GM23248 (cell line): ENCODE measurements at regions not wholly inside any gene's neighbourhood (a gene's known extent, or its start where the extent isn't known, plus 50 kb on each side); places are given as distances from the start of the nearest gene placed in this dataset.
A peak's percentile ranks its signal among the peaks of the same experiment; 100 is the strongest.

Experiments
- DNase-seq: peaks from one replicate; pipeline ENCODE4 v3.0.0-alpha.2; 2015
- H2AFZ ChIP-seq: fragments of 200-600 bp; sonication (generic); 2 replicates; pipeline ENCODE4 v1.6.1; 2016; ENCODE audit warnings: antibody characterized with exemption
- H3F3A ChIP-seq: fragments of 200-600 bp; sonication (generic); 2 replicates; pipeline ENCODE4 v1.6.1; 2016; ENCODE audit warnings: mild to moderate bottlenecking, antibody characterized with exemption, mixed run types; ENCODE audit not compliant: insufficient read depth
- H3K27ac ChIP-seq: fragments of 200-600 bp; sonication (generic); 2 replicates; pipeline ENCODE4 v1.5.1; 2016; ENCODE audit warnings: mild to moderate bottlenecking
- H3K27me3 ChIP-seq: fragments of 200-600 bp; sonication (generic); replicated peaks from 2 replicates; pipeline ENCODE4 v1.6.1; 2016; ENCODE audit warnings: mild to moderate bottlenecking; ENCODE audit not compliant: insufficient read depth
- H3K36me3 ChIP-seq: fragments of 200-600 bp; sonication (generic); 2 replicates; pipeline ENCODE4 v1.6.1; 2016; ENCODE audit warnings: low read depth, mild to moderate bottlenecking
- H3K4me1 ChIP-seq: fragments of 200-600 bp; sonication (generic); 2 replicates; pipeline ENCODE4 v1.6.1; 2016; ENCODE audit warnings: mild to moderate bottlenecking; ENCODE audit not compliant: insufficient read depth
- H3K4me2 ChIP-seq: fragments of 200-600 bp; sonication (generic); one replicate; pipeline ENCODE4 v1.6.1; 2016; ENCODE audit warnings: mild to moderate bottlenecking; ENCODE audit not compliant: unreplicated experiment
- H3K4me3 ChIP-seq: fragments of 200-600 bp; sonication (generic); 2 replicates; pipeline ENCODE4 v1.5.1; 2016; ENCODE audit warnings: mild to moderate bottlenecking
- H3K79me2 ChIP-seq: fragments of 200-600 bp; sonication (generic); 2 replicates; pipeline ENCODE4 v1.6.1; 2016; ENCODE audit warnings: mild to moderate bottlenecking; ENCODE audit not compliant: insufficient read depth
- H3K9ac ChIP-seq: fragments of 200-600 bp; sonication (generic); 2 replicates; pipeline ENCODE4 v1.6.1; 2016; ENCODE audit warnings: mild to moderate bottlenecking
- H3K9me2 ChIP-seq: fragments of 200-600 bp; sonication (generic); 2 replicates; pipeline ENCODE4 v1.6.1; 2016; ENCODE audit warnings: mixed run types, mild to moderate bottlenecking, moderate library complexity; ENCODE audit not compliant: insufficient read depth
- H3K9me3 ChIP-seq: fragments of 200-600 bp; sonication (generic); one replicate; pipeline ENCODE4 v1.6.1; 2017; ENCODE audit warnings: low read depth
- H4K20me1 ChIP-seq: fragments of 200-600 bp; sonication (generic); 2 replicates; pipeline ENCODE4 v1.6.0; 2016; ENCODE audit not compliant: insufficient read depth
- EZH2 ChIP-seq: fragments of 200-600 bp; sonication (generic); IDR thresholded peaks from 2 replicates; pipeline ENCODE4 v1.6.1; 2018; ENCODE audit warnings: antibody characterized with exemption, mild to moderate bottlenecking; ENCODE audit not compliant: insufficient read depth, poor library complexity, severe bottlenecking
- EZH2phosphoT487 ChIP-seq: fragments of 200-600 bp; sonication (generic); IDR thresholded peaks from 2 replicates; pipeline ENCODE4 v1.6.1; 2018; ENCODE audit warnings: antibody characterized with exemption, moderate library complexity, mild to moderate bottlenecking, low read depth; ENCODE audit not compliant: insufficient read depth
- WGBS, 2 experiments: methylation state at CpG; one replicate each; pipeline ENCODE4 v1.1.6; 2015 to 2017; ENCODE audit warnings: low lambda C conversion rate in 2 of 2, low coverage in 1 of 2; ENCODE audit errors: missing lambda C conversion rate in 2 of 2; 5-methylcytosine and 5-hydroxymethylcytosine counted together
- in situ Hi-C: fragments of 300-500 bp; cut with MboI; formaldehyde crosslinking; loops from 2 replicates; pipeline ENCODE4 v1.15.0; 2020

GRCh38 chr14:100406505-100407131 lies 83.5 kb downstream of the SLC25A47 start:
- WGBS, 2 experiments = 85 to 86% methylated on average over 10 of the region's 10 CpGs
- DNase-seq = peak; percentile 27

GRCh38 chr14:100407376-100408102 lies 84.4 kb downstream of the SLC25A47 start:
- H3K9me3 ChIP-seq = no peaks in the 10 kb centered on the region
- H3K4me1 ChIP-seq = no peaks in the 10 kb centered on the region
- no peak for TF ChIP-seq EZH2phosphoT487
- TF ChIP-seq EZH2 = no peak
- no peak for DNase-seq
- no peaks in the 10 kb centered on the region; the same call in none of the 2 replicates for H4K20me1 ChIP-seq
- H3K4me2 ChIP-seq = no peak overlapping the region
- peaks cover 12% of the 10 kb centered on the region; the same call in 1 of the 2 replicates for H3K79me2 ChIP-seq
- H3K9me2 ChIP-seq = no peaks in the 10 kb centered on the region
- H3K9ac ChIP-seq = no peak overlapping the region
- H3F3A ChIP-seq = no peaks in the 10 kb centered on the region
- H2AFZ ChIP-seq = no peak overlapping the region
- H3K27ac ChIP-seq = no peak overlapping the region
- no peaks in the 10 kb centered on the region for H3K27me3 ChIP-seq
- no peaks in the 10 kb centered on the region for H3K36me3 ChIP-seq
- in situ Hi-C loops = loop anchor here (25.0 kb wide), 3 partner anchors 230 to 1230 kb away; partner anchors contain the start of gene MEG3
- 93 to 94% methylated on average over 11 of the region's 11 CpGs for WGBS, 2 experiments
- H3K4me3 ChIP-seq = no peak overlapping the region

More at GRCh38 chr14:100406505-100407131, 83.5 kb downstream of the SLC25A47 start:
- TF ChIP-seq EZH2phosphoT487 (no peak), EZH2 (no peak)
- no peaks in the 10 kb centered on the region for H3K27me3 ChIP-seq
- H3K9ac ChIP-seq = no peak overlapping the region
- no peaks in the 10 kb centered on the region for H3K9me2 ChIP-seq
- peaks cover 18% of the 10 kb centered on the region; the same call in 1 of the 2 replicates for H3K79me2 ChIP-seq
- H3K4me2 ChIP-seq = no peak overlapping the region
- in situ Hi-C loops = loop anchor here (25.0 kb wide), 3 partner anchors 231 to 1231 kb away; partner anchors contain the start of gene MEG3
- H4K20me1 ChIP-seq = no peaks in the 10 kb centered on the region; the same call in none of the 2 replicates
- no peaks in the 10 kb centered on the region for H3K4me1 ChIP-seq
- no peak overlapping the region for H3K27ac ChIP-seq
- no peaks in the 10 kb centered on the region for H3K36me3 ChIP-seq
- H3K4me3 ChIP-seq = no peak overlapping the region
- H2AFZ ChIP-seq = no peak overlapping the region
- H3F3A ChIP-seq = no peaks in the 10 kb centered on the region
- H3K9me3 ChIP-seq = no peaks in the 10 kb centered on the region

- DNase-seq = peak; percentile 23
- H3K9ac ChIP-seq = no peak overlapping the region
Measured at GRCh38 chr14:100408350-100409002, 85.3 kb downstream of the SLC25A47 start.

DNA sequence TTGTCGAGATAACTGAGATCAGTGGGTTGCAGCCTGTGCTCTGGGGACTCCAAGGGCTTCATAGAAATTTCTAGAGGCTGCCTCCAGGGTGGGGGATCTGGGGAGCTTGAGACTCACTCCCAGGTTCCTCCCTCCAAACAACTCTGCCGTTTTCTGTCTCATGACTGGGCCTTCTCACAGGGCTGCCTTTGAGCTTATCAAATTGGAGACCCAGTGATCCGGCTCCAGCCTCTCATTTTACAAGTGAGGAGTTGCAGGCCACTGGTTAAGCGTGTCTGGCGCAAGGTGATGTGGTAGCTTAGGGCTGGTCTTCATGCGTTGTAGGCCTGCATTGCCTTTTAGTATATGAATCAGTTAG lies 85.8 kb downstream of the SLC25A47 start:
- Histone ChIP-seq H3K9me2 (no peaks in the 10 kb centered on the region), H3F3A (no peaks in the 10 kb centered on the region), H4K20me1 (no peaks in the 10 kb centered on the region; the same call in none of the 2 replicates), H3K9ac (no peak overlapping the region), H3K4me2 (no peak overlapping the region), H3K4me3 (no peak overlapping the region), H3K9me3 (no peaks in the 10 kb centered on the region), H3K27ac (no peak overlapping the region), H3K27me3 (no peaks in the 10 kb centered on the region), H3K36me3 (no peaks in the 10 kb centered on the region), H3K4me1 (no peaks in the 10 kb centered on the region), H3K79me2 (peaks cover 9% of the 10 kb centered on the region; the same call in 1 of the 2 replicates), H2AFZ (no peak overlapping the region)
- DNase-seq = no peak
- WGBS, 2 experiments = 97 to 98% methylated on average over 6 of the region's 6 CpGs
- in situ Hi-C loops = loop anchor here (25.0 kb wide), 3 partner anchors 228 to 1228 kb away; partner anchors contain the start of gene MEG3
- TF ChIP-seq EZH2 (no peak), EZH2phosphoT487 (no peak)

More at GRCh38 chr14:100408350-100409002, 85.3 kb downstream of the SLC25A47 start:
- no peaks in the 10 kb centered on the region; the same call in none of the 2 replicates for H4K20me1 ChIP-seq
- in situ Hi-C loops = loop anchor here (25.0 kb wide), 3 partner anchors 229 to 1229 kb away; partner anchors contain the start of gene MEG3
- H3K9me3 ChIP-seq = no peaks in the 10 kb centered on the region
- no peak overlapping the region for H3K27ac ChIP-seq
- peaks cover 9% of the 10 kb centered on the region; the same call in 1 of the 2 replicates for H3K79me2 ChIP-seq
- no peak overlapping the region for H3K4me2 ChIP-seq
- TF ChIP-seq EZH2phosphoT487 (no peak), EZH2 (no peak)
- no peaks in the 10 kb centered on the region for H3K4me1 ChIP-seq
- H3K27me3 ChIP-seq = no peaks in the 10 kb centered on the region
- H3K4me3 ChIP-seq = no peak overlapping the region
- no peaks in the 10 kb centered on the region for H3F3A ChIP-seq
- no peaks in the 10 kb centered on the region for H3K9me2 ChIP-seq
- H3K36me3 ChIP-seq = no peaks in the 10 kb centered on the region
- H2AFZ ChIP-seq = no peak overlapping the region
- 88 to 91% methylated on average over 10 of the region's 10 CpGs for WGBS, 2 experiments
